ENCODE measurements at regions not wholly inside any gene's neighbourhood (a gene's known extent, or its start where the extent isn't known, plus 50 kb on each side); places are given as distances from the start of the nearest gene placed in this dataset.

GRCh38 chr3:26368312-26368711 lies 254.3 kb upstream of the LRRC3B start (continued):
- no peak for TF ChIP-seq ZNF687 (CRISPR knock-in tag; IDR thresholded peaks at IDR 0.05)
- TF ChIP-seq ZNF563 (CRISPR knock-in tag; IDR thresholded peaks at IDR 0.05), result no peak
- no peak for TF ChIP-seq SYNCRIP (IDR thresholded peaks at IDR 0.05; ENCODE audit: insufficient read depth, low read depth, low read length)
- no peak for TF ChIP-seq ZMYM3 (CRISPR knock-in tag; IDR thresholded peaks at IDR 0.05)
- no peak for TF ChIP-seq HIC2 (CRISPR knock-in tag; IDR thresholded peaks at IDR 0.05; ENCODE audit: low read depth)
- TF ChIP-seq FOXC1 (CRISPR knock-in tag; IDR thresholded peaks at IDR 0.05; ENCODE audit: borderline replicate concordance), result no peak

GRCh38 chr3:26369133-26369532 lies 253.4 kb upstream of the LRRC3B start:
- ATAC-seq, result no peak
- CTCF ChIA-PET (ENCODE audit: low intra/inter-chr PET ratio, low total read pairs), result no interaction called here
- no peaks in the 10 kb centered on the region for H3K27me3 ChIP-seq (ENCODE audit: control insufficient read depth in 1 of 2, insufficient read depth in 2 of 2, low read length in 2 of 2)
- no TSS peak for BruUV-seq (replicated peaks)
- no peak overlapping the region for H3K4me3 ChIP-seq (replicated peaks in 1 of 3; ENCODE audit: insufficient read depth in 1 of 3, low read depth in 2 of 3, low read length in 3 of 3)
- no peaks in the 10 kb centered on the region for H3K79me2 ChIP-seq (ENCODE audit: insufficient read depth, low read length)
- H2AFZ ChIP-seq (ENCODE audit: low read length), result no peak overlapping the region
- POLR2A ChIA-PET, result no interaction called here
- no peak overlapping the region for H3K27ac ChIP-seq (ENCODE audit: extremely low read length, insufficient read depth, low read length)
- no peak overlapping the region for H3K4me2 ChIP-seq (ENCODE audit: low read depth, low read length)
- in situ Hi-C loops (cut with HindIII; ENCODE audit: extremely low pct_ligation_motif_present, low pct_unique_long_range_greater_than_20kb) (no loop called here), intact Hi-C loops (cut with micrococcal nuclease; ENCODE audit: unreplicated experiment) (no loop called here)
- WGBS (ENCODE audit: low lambda C conversion rate), result 15% methylated on average over 7 of the region's 7 CpGs
- H3K4me1 ChIP-seq (ENCODE audit: insufficient read depth, low read length), result no peaks in the 10 kb centered on the region
- no peak for DNase-seq (ENCODE audit: low spot score)
- no peaks in the 10 kb centered on the region for H3K36me3 ChIP-seq (replicated peaks in 1 of 2; ENCODE audit: control insufficient read depth in 1 of 2, insufficient read depth in 2 of 2, low read length in 2 of 2)
- H3K9me3 ChIP-seq (ENCODE audit: low read length), result peaks cover 83% of the 10 kb centered on the region
- FAIRE-seq, result no peak
- no peak overlapping the region for H3K9ac ChIP-seq (ENCODE audit: insufficient read depth, low read depth, low read length)
- H4K20me1 ChIP-seq (ENCODE audit: insufficient read depth, low read length), result no peaks in the 10 kb centered on the region
- TF ChIP-seq JUNB (CRISPR knock-in tag; IDR thresholded peaks at IDR 0.05; ENCODE audit: borderline replicate concordance) (no peak), YEATS2 (CRISPR knock-in tag; IDR thresholded peaks at IDR 0.05; ENCODE audit: borderline replicate concordance) (no peak), SRF (IDR thresholded peaks at IDR 0.05; ENCODE audit: low read depth, low read length) (no peak), ZNF17 (CRISPR knock-in tag; IDR thresholded peaks at IDR 0.05) (no peak)

All from HepG2 (cell line).